Neural cell (in vitro differentiated cells): ENCODE measurements at regions not wholly inside any gene's neighbourhood (a gene's known extent, or its start where the extent isn't known, plus 50 kb on each side); places are given as distances from the start of the nearest gene placed in this dataset.

Experiments
- CTCF ChIP-seq: fragments of 450-650 bp; IDR thresholded peaks from 2 replicates; pipeline ENCODE4 v1.5.1; 2014; ENCODE audit warnings: antibody characterized with exemption, mild to moderate bottlenecking, moderate library complexity; ENCODE audit not compliant: poor library complexity, severe bottlenecking
- REST ChIP-seq: IDR thresholded peaks from 2 replicates; pipeline ENCODE4 v1.6.1; 2012; ENCODE audit warnings: borderline replicate concordance
- SMC3 ChIP-seq: fragments of 450-650 bp; conservative IDR thresholded peaks from 2 replicates; pipeline ENCODE4 v1.6.1; 2014; ENCODE audit warnings: antibody characterized with exemption, mild to moderate bottlenecking, moderate library complexity; ENCODE audit not compliant: poor library complexity

GRCh38 chr12:84174115-84174514, 738.5 kb downstream of the SLC6A15 start:
- TF ChIP-seq CTCF = no peak
- no peak for TF ChIP-seq SMC3
- TF ChIP-seq REST = no peak
